22Rv1 (cell line): ENCODE measurements at regions not wholly inside any gene's neighbourhood (a gene's known extent, or its start where the extent isn't known, plus 50 kb on each side); places are given as distances from the start of the nearest gene placed in this dataset.

ENCODE experiments used
- H3K27ac ChIP-seq: fragments of 450-650 bp; 2 replicates; pipeline ENCODE4 v1.5.1; 2017
- CTCF ChIP-seq: fragments of 450-650 bp; IDR thresholded peaks from 2 replicates; pipeline ENCODE4 v1.5.1; 2017; ENCODE audit warnings: mild to moderate bottlenecking
- ZFX ChIP-seq: fragments of 450-650 bp; IDR thresholded peaks from 2 replicates; pipeline ENCODE4 v1.6.1; 2017; ENCODE audit warnings: antibody characterized with exemption, borderline replicate concordance

- TF ChIP-seq CTCF (no peak), ZFX (no peak)
- H3K27ac ChIP-seq, result no peak overlapping the region
Observed at GRCh38 chr10:64010711-64011110, 489.5 kb downstream of the REEP3 start.

- TF ChIP-seq CTCF (no peak), ZFX (no peak)
Observed at GRCh38 chr10:64011912-64012714, 490.9 kb downstream of the REEP3 start.

GRCh38 chr10:64014281-64014680 lies 493.1 kb downstream of the REEP3 start:
- no peak overlapping the region for H3K27ac ChIP-seq
- TF ChIP-seq ZFX (no peak), CTCF (no peak)

More at GRCh38 chr10:64011912-64012714, 490.9 kb downstream of the REEP3 start:
- H3K27ac ChIP-seq, result no peak overlapping the region

- no peak for TF ChIP-seq CTCF
- TF ChIP-seq ZFX, result no peak
- H3K27ac ChIP-seq, result no peak overlapping the region
Observed at GRCh38 chr10:64023926-64024470, 502.8 kb downstream of the REEP3 start.

GRCh38 chr10:64033711-64034110 lies 512.5 kb downstream of the REEP3 start:
- no peak for TF ChIP-seq CTCF
- TF ChIP-seq ZFX, result no peak
- H3K27ac ChIP-seq, result no peak overlapping the region

GRCh38 chr10:64036321-64036930 lies 515.2 kb downstream of the REEP3 start:
- TF ChIP-seq ZFX, result no peak
- TF ChIP-seq CTCF, result no peak
- no peak overlapping the region for H3K27ac ChIP-seq

- TF ChIP-seq ZFX (no peak), CTCF (no peak)
- no peak overlapping the region for H3K27ac ChIP-seq
Observed at GRCh38 chr10:64037071-64037661, 516.0 kb downstream of the REEP3 start.
